H1 (cell line): ENCODE measurements at regions not wholly inside any gene's neighbourhood (a gene's known extent, or its start where the extent isn't known, plus 50 kb on each side); places are given as distances from the start of the nearest gene placed in this dataset.

Experiments
- ATF3 ChIP-seq: IDR thresholded peaks from 2 replicates; pipeline ENCODE4 v1.6.1; 2011; ENCODE audit warnings: low read depth, mild to moderate bottlenecking, low read length; ENCODE audit not compliant: insufficient read depth
- BCL11A ChIP-seq, 2 experiments: IDR thresholded peaks; one replicate each; pipeline ENCODE4 v1.6.1; 2011; ENCODE audit warnings: low read depth in 2 of 2, low read length in 2 of 2, mild to moderate bottlenecking in 2 of 2
- CBX5 ChIP-seq: fragments of 300-800, 300-1000 bp; sonication (generic); IDR thresholded peaks from 2 replicates; pipeline ENCODE4 v1.7.1; 2016; ENCODE audit warnings: antibody characterized with exemption, low read length, low read depth
- CHD1 ChIP-seq: IDR thresholded peaks from 2 replicates; pipeline ENCODE4 v1.6.1; 2012; ENCODE audit warnings: low read depth, low read length, improper control_type of control experiment
- CTBP2 ChIP-seq: IDR thresholded peaks from 2 replicates; pipeline ENCODE4 v1.7.0; 2011; ENCODE audit warnings: borderline replicate concordance, mild to moderate bottlenecking, moderate library complexity, mixed read lengths, low read length; ENCODE audit not compliant: insufficient read depth, insufficient read length
- GTF2F1 ChIP-seq: IDR thresholded peaks from 2 replicates; pipeline ENCODE4 v1.6.1; 2012; ENCODE audit warnings: low read depth, low read length, improper control_type of control experiment, borderline replicate concordance
- JUND ChIP-seq: IDR thresholded peaks from 2 replicates; pipeline ENCODE4 v1.6.1; 2011; ENCODE audit warnings: mild to moderate bottlenecking, improper control_type of control experiment, low read length
- KDM5A ChIP-seq: fragments of 200-600 bp; IDR thresholded peaks from 2 replicates; pipeline ENCODE4 v1.7.1; 2012; ENCODE audit warnings: mild to moderate bottlenecking, low read length, inconsistent platforms, mixed read lengths
- MAX ChIP-seq: IDR thresholded peaks from 2 replicates; pipeline ENCODE4 v1.6.1; 2012; ENCODE audit warnings: inconsistent platforms
- NRF1 ChIP-seq: IDR thresholded peaks from 2 replicates; pipeline ENCODE4 v1.6.1; 2011; ENCODE audit warnings: mild to moderate bottlenecking, low read depth, low read length, improper control_type of control experiment
- POLR2A ChIP-seq, 2 experiments: IDR thresholded peaks; 1 replicate in 1 of 2; 2 replicates in 1 of 2; pipeline ENCODE4 v1.6.1; 2011; ENCODE audit warnings: low read depth in 2 of 2, low read length in 2 of 2, mild to moderate bottlenecking in 2 of 2; ENCODE audit errors: control extremely low read depth in 1 of 2
- SAP30 ChIP-seq: fragments of 300-600 bp; sonication (generic); IDR thresholded peaks from 2 replicates; pipeline ENCODE4 v1.7.1; 2012; ENCODE audit warnings: low read length, moderate library complexity, mild to moderate bottlenecking, inconsistent platforms; ENCODE audit not compliant: insufficient read depth, insufficient replicate concordance
- SP4 ChIP-seq: IDR thresholded peaks from 2 replicates; pipeline ENCODE4 v1.6.1; 2012; ENCODE audit warnings: low read length, inconsistent platforms
- SUZ12 ChIP-seq: fragments of 200-600 bp; sonication (generic); IDR thresholded peaks from 2 replicates; pipeline ENCODE4 v1.6.1; 2012; ENCODE audit warnings: mild to moderate bottlenecking, inconsistent platforms, low read length, moderate library complexity, mixed read lengths
- TCF12 ChIP-seq: IDR thresholded peaks from 2 replicates; pipeline ENCODE4 v1.6.1; 2011; ENCODE audit warnings: low read depth, mild to moderate bottlenecking, low read length
- YY1 ChIP-seq: IDR thresholded peaks from 2 replicates; pipeline ENCODE4 v1.6.1; 2011; ENCODE audit warnings: low read depth, mild to moderate bottlenecking, low read length

GRCh38 chr6:155832596-155832995 lies 377.0 kb upstream of the NOX3 start (continued):
- peak; percentile 46; the same call in 1 of the 2 replicates for TF ChIP-seq JUND
- no peak for TF ChIP-seq TCF12
- no peak for TF ChIP-seq CHD1
- no peak for TF ChIP-seq YY1
- TF ChIP-seq GTF2F1, result no peak
- no peak for TF ChIP-seq KDM5A
- TF ChIP-seq MAX, result no peak
- no peak for TF ChIP-seq SUZ12
- TF ChIP-seq CBX5, result no peak
- no peak for TF ChIP-seq SP4
- TF ChIP-seq BCL11A (IDR thresholded peaks at IDR 0.05; ENCODE audit: low read depth in 2 of 2, low read length in 2 of 2), result no peak
- TF ChIP-seq SAP30, result no peak
- TF ChIP-seq NRF1, result no peak
- TF ChIP-seq POLR2A (IDR thresholded peaks at IDR 0.05; ENCODE audit: control extremely low read depth in 1 of 2, low read depth in 2 of 2, low read length in 2 of 2), result no peak
- no peak for TF ChIP-seq ATF3
- TF ChIP-seq CTBP2, result no peak
